ENCODE measurements at regions not wholly inside any gene's neighbourhood (a gene's known extent, or its start where the extent isn't known, plus 50 kb on each side); places are given as distances from the start of the nearest gene placed in this dataset.

DNA sequence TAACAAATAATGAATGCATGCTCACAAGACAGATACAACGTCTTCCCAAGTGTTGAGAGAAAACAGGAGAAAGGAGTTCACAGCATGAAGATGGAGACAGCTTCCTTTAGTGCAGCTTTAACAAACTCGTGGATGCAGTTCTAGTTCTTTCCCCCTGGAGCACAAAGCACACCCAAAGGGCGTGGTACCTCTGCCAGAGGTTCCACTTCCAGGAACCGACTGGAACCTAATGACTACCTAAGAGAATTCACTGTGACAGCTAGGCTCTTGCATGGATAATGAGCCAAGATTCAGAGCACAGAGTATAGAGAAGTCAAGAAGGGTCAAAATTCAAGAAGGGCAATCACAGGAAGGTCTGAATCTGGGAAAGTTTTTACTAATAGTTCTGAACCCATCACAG lies 673.2 kb downstream of the XPNPEP1 start:
- Histone ChIP-seq H4K8ac (ENCODE audit: low read depth in 2 of 2, low read length in 2 of 2) (no peak overlapping the region), H3K9me3 (ENCODE audit: control insufficient read depth, insufficient read depth, low read length) (no peaks in the 10 kb centered on the region), H3K18ac (ENCODE audit: low read depth, low read length) (no peak overlapping the region), H2AK5ac (ENCODE audit: low read depth, low read length) (no peak overlapping the region), H3K27ac (ENCODE audit: insufficient read depth, low read length) (no peak overlapping the region), H3K14ac (replicated peaks; ENCODE audit: low read depth, low read length) (no peak overlapping the region), H3K79me1 (ENCODE audit: low read depth in 1 of 2, low read length in 2 of 2) (no peaks in the 10 kb centered on the region), H3K4me1 (ENCODE audit: control insufficient read depth, insufficient read depth, low read length) (no peaks in the 10 kb centered on the region), H3K4ac (ENCODE audit: low read depth, low read length) (no peak overlapping the region), H3K4me2 (ENCODE audit: low read depth, low read length) (no peak overlapping the region), H3K9me1 (ENCODE audit: insufficient read depth, low read length) (0 out of 2 replicates have a peak, but pooled peaks cover 3% of the 10 kb centered on the region), H2BK20ac (ENCODE audit: low read depth, low read length) (no peak overlapping the region), H4K91ac (ENCODE audit: insufficient read depth, low read depth, low read length) (no peak overlapping the region), H2BK5ac (ENCODE audit: low read depth, low read length, poor library complexity, severe bottlenecking) (no peak overlapping the region), H3K56ac (ENCODE audit: extremely low read depth, insufficient read depth, low read length) (no peak overlapping the region), H3K27me3 (ENCODE audit: control insufficient read depth, insufficient read depth, low read length) (no peaks in the 10 kb centered on the region), H3K9ac (ENCODE audit: low read depth, low read length) (no peak overlapping the region), H4K5ac (ENCODE audit: low read depth, low read length) (no peak overlapping the region), H3K36me3 (ENCODE audit: control insufficient read depth, insufficient read depth, low read length) (no peaks in the 10 kb centered on the region), H4K20me1 (ENCODE audit: insufficient read depth, low read length) (no peaks in the 10 kb centered on the region), H2BK15ac (ENCODE audit: low read depth, low read length) (no peak overlapping the region), H2BK120ac (ENCODE audit: low read depth, low read length) (no peak overlapping the region), H3K23ac (ENCODE audit: low read depth, low read length) (no peak overlapping the region), H2AK9ac (replicated peaks; ENCODE audit: low read depth, low read length, poor library complexity) (no peak overlapping the region), H3K4me3 (ENCODE audit: insufficient read depth, low read depth, low read length) (no peak overlapping the region), H2AFZ (replicated peaks; ENCODE audit: low read length, poor library complexity) (no peak overlapping the region)
- TF ChIP-seq SMC3 (IDR thresholded peaks at IDR 0.05; ENCODE audit: low read depth, low read length) (no peak), MAZ (IDR thresholded peaks at IDR 0.05; ENCODE audit: borderline replicate concordance, low read depth, low read length) (no peak), POLR2A (IDR thresholded peaks at IDR 0.05; ENCODE audit: low read depth, low read length) (no peak), MXI1 (IDR thresholded peaks at IDR 0.05; ENCODE audit: borderline replicate concordance, low read depth, low read length) (no peak), NFE2L2 (IDR thresholded peaks at IDR 0.05; ENCODE audit: low read depth, low read length) (no peak), BHLHE40 (IDR thresholded peaks at IDR 0.05; ENCODE audit: low read depth, low read length) (no peak), CHD1 (IDR thresholded peaks at IDR 0.05; ENCODE audit: low read depth, low read length) (no peak), FOS (IDR thresholded peaks at IDR 0.05; ENCODE audit: low read depth, low read length) (no peak)
- TF ChIP-seq, protein P1, sequence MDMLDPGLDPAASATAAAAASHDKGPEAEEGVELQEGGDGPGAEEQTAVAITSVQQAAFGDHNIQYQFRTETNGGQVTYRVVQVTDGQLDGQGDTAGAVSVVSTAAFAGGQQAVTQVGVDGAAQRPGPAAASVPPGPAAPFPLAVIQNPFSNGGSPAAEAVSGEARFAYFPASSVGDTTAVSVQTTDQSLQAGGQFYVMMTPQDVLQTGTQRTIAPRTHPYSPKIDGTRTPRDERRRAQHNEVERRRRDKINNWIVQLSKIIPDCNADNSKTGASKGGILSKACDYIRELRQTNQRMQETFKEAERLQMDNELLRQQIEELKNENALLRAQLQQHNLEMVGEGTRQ (IDR thresholded peaks at IDR 0.05; ENCODE audit: low read depth, low read length), result no peak
- TF ChIP-seq, protein P2, sequence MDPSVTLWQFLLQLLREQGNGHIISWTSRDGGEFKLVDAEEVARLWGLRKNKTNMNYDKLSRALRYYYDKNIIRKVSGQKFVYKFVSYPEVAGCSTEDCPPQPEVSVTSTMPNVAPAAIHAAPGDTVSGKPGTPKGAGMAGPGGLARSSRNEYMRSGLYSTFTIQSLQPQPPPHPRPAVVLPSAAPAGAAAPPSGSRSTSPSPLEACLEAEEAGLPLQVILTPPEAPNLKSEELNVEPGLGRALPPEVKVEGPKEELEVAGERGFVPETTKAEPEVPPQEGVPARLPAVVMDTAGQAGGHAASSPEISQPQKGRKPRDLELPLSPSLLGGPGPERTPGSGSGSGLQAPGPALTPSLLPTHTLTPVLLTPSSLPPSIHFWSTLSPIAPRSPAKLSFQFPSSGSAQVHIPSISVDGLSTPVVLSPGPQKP (IDR thresholded peaks at IDR 0.05; ENCODE audit: borderline replicate concordance, low read depth, low read length), result no peak
- ChIA-PET POLR2A (ENCODE audit: unreplicated experiment) (no interaction called here), CTCF (no interaction called here)
- no TSS peak for BruUV-seq (replicated peaks)
- WGBS, 2 experiments (ENCODE audit: extremely low coverage in 2 of 2, insufficient read length in 1 of 2), result no CpG with 5 or more reads among the region's 4 CpGs
- in situ Hi-C loops (cut with MboI; ENCODE audit: low sequenced_read_pairs) (no loop called here), intact Hi-C loops (cut with micrococcal nuclease) (no loop called here), dilution Hi-C loops (cut with HindIII; ENCODE audit: low sequenced_read_pairs, unreplicated experiment) (no loop called here)
- ATAC-seq (ENCODE audit: low read depth) (no peak), DNase-seq (no peak)

All from IMR-90 (cell line).